ENCODE measurements at regions not wholly inside any gene's neighbourhood (a gene's known extent, or its start where the extent isn't known, plus 50 kb on each side); places are given as distances from the start of the nearest gene placed in this dataset.

- Histone ChIP-seq H3K9me3 (no peaks in the 10 kb centered on the region), H3K27me3 (ENCODE audit: insufficient read depth in 3 of 3, low read length in 2 of 3) (no peaks in the 10 kb centered on the region), H3K4me3 (no peak overlapping the region), H3K4me1 (peaks cover 8% of the 10 kb centered on the region), H3K36me3 (ENCODE audit: insufficient read depth in 1 of 2, low read depth in 1 of 2) (no peaks in the 10 kb centered on the region), H3K27ac (no peak overlapping the region)
- no peak for TF ChIP-seq CTCF (IDR thresholded peaks at IDR 0.05)
- WGBS, 3 donors = 40 to 66% (median 46%) methylated on average over 8 of the region's 8 CpGs
- DNase-seq (no peak), ATAC-seq (no peak)
- intact Hi-C loops (cut with DNase I) = no loop called here
Observed at GRCh38 chr10:128400564-128400963, 274.3 kb upstream of the MKI67 start.

- DNase-seq (no peak), ATAC-seq (no peak)
- 87 to 94% (median 91%) methylated on average over 8 of the region's 8 CpGs for WGBS, 3 donors
- Histone ChIP-seq H3K36me3 (ENCODE audit: insufficient read depth in 1 of 2, low read depth in 1 of 2) (no peaks in the 10 kb centered on the region), H3K27me3 (ENCODE audit: insufficient read depth in 3 of 3, low read length in 2 of 3) (no peaks in the 10 kb centered on the region), H3K9me3 (no peaks in the 10 kb centered on the region), H3K27ac (no peak overlapping the region), H3K4me1 (no peaks in the 10 kb centered on the region), H3K4me3 (no peak overlapping the region)
- intact Hi-C loops (cut with DNase I) = no loop called here
- no peak for TF ChIP-seq CTCF (IDR thresholded peaks at IDR 0.05)
Observed at GRCh38 chr10:128405450-128405849, 279.2 kb upstream of the MKI67 start.

- no peaks in the 10 kb centered on the region for H3K9me3 ChIP-seq
- ATAC-seq (no peak), DNase-seq (no peak)
- H3K4me1 ChIP-seq = no peaks in the 10 kb centered on the region
- no peak for TF ChIP-seq CTCF (IDR thresholded peaks at IDR 0.05)
- H3K27me3 ChIP-seq (ENCODE audit: insufficient read depth in 3 of 3, low read length in 2 of 3) = no peaks in the 10 kb centered on the region
- no peak overlapping the region for H3K4me3 ChIP-seq
- no peak overlapping the region for H3K27ac ChIP-seq
- intact Hi-C loops (cut with DNase I) = no loop called here
- WGBS, 3 donors = 72 to 82% (median 75%) methylated on average over 1 of the region's 1 CpG
- no peaks in the 10 kb centered on the region for H3K36me3 ChIP-seq (ENCODE audit: insufficient read depth in 1 of 2, low read depth in 1 of 2)
Observed at GRCh38 chr10:128411643-128412042, 285.4 kb upstream of the MKI67 start.

GRCh38 chr10:128414568-128414967 lies 288.3 kb upstream of the MKI67 start:
- 77 to 83% (median 77%) methylated on average over 5 of the region's 5 CpGs for WGBS, 3 donors
- H3K4me1 ChIP-seq = no peaks in the 10 kb centered on the region
- intact Hi-C loops (cut with DNase I) = no loop called here
- no peak overlapping the region for H3K27ac ChIP-seq
- TF ChIP-seq CTCF (IDR thresholded peaks at IDR 0.05) = no peak
- no peak overlapping the region for H3K4me3 ChIP-seq
- no peak for DNase-seq
- H3K9me3 ChIP-seq = no peaks in the 10 kb centered on the region
- ATAC-seq = no peak
- no peaks in the 10 kb centered on the region for H3K36me3 ChIP-seq (ENCODE audit: insufficient read depth in 1 of 2, low read depth in 1 of 2)
- no peaks in the 10 kb centered on the region for H3K27me3 ChIP-seq (ENCODE audit: insufficient read depth in 3 of 3, low read length in 2 of 3)

GRCh38 chr10:128416231-128416630 lies 290.0 kb upstream of the MKI67 start:
- intact Hi-C loops (cut with DNase I) = no loop called here

More at GRCh38 chr10:128416231-128416630, 290.0 kb upstream of the MKI67 start:
- H3K9me3 ChIP-seq = no peaks in the 10 kb centered on the region
- H3K27ac ChIP-seq = no peak overlapping the region
- WGBS, 3 donors = 45 to 58% (median 53%) methylated on average over 6 of the region's 6 CpGs
- no peak overlapping the region for H3K4me3 ChIP-seq
- peaks cover 0 to under 1% (median 0%) of the 10 kb centered on the region in 3 donors for H3K27me3 ChIP-seq (ENCODE audit: insufficient read depth in 3 of 3, low read length in 2 of 3)
- TF ChIP-seq CTCF (IDR thresholded peaks at IDR 0.05) = no peak
- no peaks in the 10 kb centered on the region for H3K36me3 ChIP-seq (ENCODE audit: insufficient read depth in 1 of 2, low read depth in 1 of 2)
- ATAC-seq (peak in 1 of 4 donors; percentile 25), DNase-seq (no peak)
- H3K4me1 ChIP-seq = no peaks in the 10 kb centered on the region
